Muscle of back (tissue), 3 donors: ENCODE measurements at regions not wholly inside any gene's neighbourhood (a gene's known extent, or its start where the extent isn't known, plus 50 kb on each side); places are given as distances from the start of the nearest gene placed in this dataset.

Source experiments
- DNase-seq, 3 donors: peaks; one replicate each; pipeline versions ENCODE4 v3.0.0 to v3.0.0-alpha.2; 2013

- DNase-seq, result no peak
These were observed 260.0 kb downstream of the ABHD5 start for GRCh38 chr3:43950775-43951174.

- no peak for DNase-seq
These were observed 261.1 kb downstream of the ABHD5 start for GRCh38 chr3:43951813-43952212.

- DNase-seq, result no peak
These were observed 262.6 kb downstream of the ABHD5 start for GRCh38 chr3:43953380-43953779.

GRCh38 chr3:43953814-43954692 is 263.3 kb downstream of the ABHD5 start:
- no peak for DNase-seq

- no peak for DNase-seq
These were observed 266.2 kb downstream of the ABHD5 start for GRCh38 chr3:43956945-43957344.

- DNase-seq, result no peak
These were observed 266.8 kb downstream of the ABHD5 start for GRCh38 chr3:43957553-43957952.

- no peak for DNase-seq
These were observed 267.4 kb downstream of the ABHD5 start for GRCh38 chr3:43958005-43958770.

GRCh38 chr3:43958973-43959372 is 268.2 kb downstream of the ABHD5 start:
- DNase-seq, result no peak

GRCh38 chr3:43959498-43960447 is 269.0 kb downstream of the ABHD5 start:
- peak in 1 of 3 donors; percentile 7 for DNase-seq

GRCh38 chr3:43960448-43960840 is 269.7 kb downstream of the ABHD5 start:
- peak in 2 of 3 donors; percentile 1 to 11 for DNase-seq

- no peak for DNase-seq
These were observed 271.3 kb downstream of the ABHD5 start for GRCh38 chr3:43962043-43962442.

- DNase-seq, result no peak
These were observed 272.5 kb downstream of the ABHD5 start for GRCh38 chr3:43963208-43963607.

GRCh38 chr3:43964640-43965039 is 273.9 kb downstream of the ABHD5 start:
- DNase-seq, result no peak

- DNase-seq, result no peak
These were observed 274.9 kb downstream of the ABHD5 start for GRCh38 chr3:43965656-43966055.

GRCh38 chr3:43966126-43966525 is 275.4 kb downstream of the ABHD5 start:
- no peak for DNase-seq

GRCh38 chr3:43966530-43966929 is 275.2 kb upstream of the TOPAZ1 start:
- DNase-seq, result no peak

- DNase-seq, result no peak
These were observed 273.2 kb upstream of the TOPAZ1 start for GRCh38 chr3:43968465-43968864.

- DNase-seq, result no peak
These were observed 271.7 kb upstream of the TOPAZ1 start for GRCh38 chr3:43969944-43970343.

- DNase-seq, result no peak
These were observed 271.3 kb upstream of the TOPAZ1 start for GRCh38 chr3:43970351-43970750.

GRCh38 chr3:43970920-43971319 is 270.8 kb upstream of the TOPAZ1 start:
- DNase-seq, result no peak

GRCh38 chr3:43971486-43971885 is 270.2 kb upstream of the TOPAZ1 start:
- DNase-seq, result no peak

- DNase-seq, result no peak
These were observed 263.0 kb upstream of the TOPAZ1 start for GRCh38 chr3:43978708-43979107.
